CD14-positive monocyte (primary cell): ENCODE measurements at regions not wholly inside any gene's neighbourhood (a gene's known extent, or its start where the extent isn't known, plus 50 kb on each side); places are given as distances from the start of the nearest gene placed in this dataset.

ENCODE experiments used
- DNase-seq, 3 donors: peaks; one replicate each; pipeline ENCODE4 v3.0.0-alpha.2; 2011 to 2022
- H2AFZ ChIP-seq: 2 replicates; pipeline ENCODE4 v1.6.0; 2012; ENCODE audit warnings: mild to moderate bottlenecking, low read depth, low read length, inconsistent platforms; ENCODE audit not compliant: insufficient read depth, poor library complexity, severe bottlenecking
- H3K27ac ChIP-seq, 2 donors: 1 replicate in 1 of 2; 2 replicates in 1 of 2; pipeline ENCODE4 v1.5.1; 2012 to 2013; ENCODE audit warnings: low read length in 2 of 2, control low read depth in 1 of 2, inconsistent platforms in 1 of 2, low read depth in 1 of 2, mild to moderate bottlenecking in 1 of 2
- H3K27me3 ChIP-seq, 2 donors: one replicate each; pipeline versions ENCODE4 v1.6.0 to v1.6.1; 2011 to 2013; ENCODE audit warnings: low read length in 2 of 2; ENCODE audit not compliant: control insufficient read depth in 2 of 2, insufficient read depth in 2 of 2
- H3K36me3 ChIP-seq, 2 donors: replicated peaks in 1 of 2; 1 replicate in 1 of 2; 2 replicates in 1 of 2; pipeline versions ENCODE4 v1.5.1 to v1.6.1; 2012 to 2013; ENCODE audit warnings: low read length in 2 of 2, control low read depth in 1 of 2, inconsistent platforms in 1 of 2, mild to moderate bottlenecking in 1 of 2; ENCODE audit not compliant: insufficient read depth in 2 of 2, control insufficient read depth in 1 of 2
- H3K4me1 ChIP-seq, 2 donors: 1 replicate in 1 of 2; 2 replicates in 1 of 2; pipeline versions ENCODE4 v1.5.1 to v1.6.1; 2012 to 2013; ENCODE audit warnings: low read length in 2 of 2, control low read depth in 1 of 2, inconsistent platforms in 1 of 2, mild to moderate bottlenecking in 1 of 2, moderate library complexity in 1 of 2; ENCODE audit not compliant: insufficient read depth in 2 of 2, control insufficient read depth in 1 of 2
- H3K4me2 ChIP-seq: replicated peaks from 2 replicates; pipeline ENCODE3; 2012; ENCODE audit warnings: low read length, moderate library complexity, mild to moderate bottlenecking; ENCODE audit not compliant: poor library complexity, severe bottlenecking; ENCODE audit errors: extremely low read depth
- H3K4me3 ChIP-seq, 3 experiments: fragments of 200-600 bp in 1 of 3; sonication (generic) in 1 of 3; replicated peaks in 1 of 3; 1 replicate in 2 of 3; 2 replicates in 1 of 3; pipeline ENCODE4 v1.5.1; 2011 to 2013; ENCODE audit warnings: low read length in 3 of 3, mild to moderate bottlenecking in 3 of 3, control low read depth in 2 of 3, low read depth in 2 of 3, inconsistent platforms in 1 of 3, moderate library complexity in 1 of 3
- H3K79me2 ChIP-seq: 2 replicates; pipeline ENCODE4 v1.6.0; 2012; ENCODE audit warnings: mild to moderate bottlenecking, control low read depth, inconsistent platforms, low read length, moderate library complexity; ENCODE audit not compliant: insufficient read depth
- H3K9ac ChIP-seq: 2 replicates; pipeline ENCODE4 v1.6.0; 2017; ENCODE audit warnings: low read length, mild to moderate bottlenecking; ENCODE audit not compliant: insufficient read depth, poor library complexity, severe bottlenecking
- H3K9me3 ChIP-seq, 2 donors: replicated peaks in 1 of 2; 1 replicate in 1 of 2; 2 replicates in 1 of 2; pipeline versions ENCODE4 v1.5.1 to v1.6.1; 2012 to 2013; ENCODE audit warnings: low read length in 2 of 2, control low read depth in 1 of 2; ENCODE audit not compliant: control insufficient read depth in 1 of 2, insufficient read depth in 1 of 2
- H4K20me1 ChIP-seq: 2 replicates; pipeline ENCODE4 v1.6.0; 2012; ENCODE audit warnings: mild to moderate bottlenecking, low read length, control low read depth, moderate library complexity; ENCODE audit not compliant: insufficient read depth
- H3K27ac Mint-ChIP-seq, 7 donors: one replicate each; pipeline ENCODE4 v1.8.0; 2020; ENCODE audit warnings: mild to moderate bottlenecking in 7 of 7, mixed read lengths in 7 of 7, moderate library complexity in 6 of 7, inconsistent platforms in 2 of 7
- H3K27me3 Mint-ChIP-seq, 3 donors: one replicate each; pipeline ENCODE4 v1.8.0; 2021 to 2022; ENCODE audit warnings: low read depth in 3 of 3, mild to moderate bottlenecking in 3 of 3, mixed read lengths in 3 of 3, moderate library complexity in 3 of 3, inconsistent platforms in 1 of 3
- H3K36me3 Mint-ChIP-seq, 2 donors: one replicate each; pipeline ENCODE4 v1.8.0; 2020; ENCODE audit warnings: mixed read lengths in 2 of 2, inconsistent platforms in 1 of 2, mild to moderate bottlenecking in 1 of 2
- H3K4me1 Mint-ChIP-seq: one replicate; pipeline ENCODE4 v1.8.0; 2020; ENCODE audit warnings: mild to moderate bottlenecking, mixed read lengths
- H3K4me3 Mint-ChIP-seq, 2 donors: one replicate each; pipeline ENCODE4 v1.8.0; 2020; ENCODE audit warnings: mild to moderate bottlenecking in 2 of 2, mixed read lengths in 2 of 2, moderate library complexity in 1 of 2
- H3K9me3 Mint-ChIP-seq, 7 donors: one replicate each; pipeline ENCODE4 v1.8.0; 2020 to 2022; ENCODE audit warnings: mixed read lengths in 7 of 7, mild to moderate bottlenecking in 6 of 7, moderate library complexity in 6 of 7, inconsistent platforms in 2 of 7
- WGBS: methylation state at CpG from one replicate; pipeline ENCODE4 v1.1.5; 2013; ENCODE audit warnings: missing lambda C conversion rate; ENCODE audit not compliant: insufficient coverage; 5-methylcytosine and 5-hydroxymethylcytosine counted together
- intact Hi-C, 2 donors: fragments of 100-400 bp; cut with micrococcal nuclease; formaldehyde crosslinking; loops; one replicate each; pipeline versions ENCODE4 v1.15.0 to v1.15.1; 2023
- TF ChIP-seq, protein P1 (sequence below): fragments of 200-600 bp; IDR thresholded peaks from one replicate; pipeline ENCODE4 v1.8.0; 2022; ENCODE audit warnings: antibody characterized with exemption, mild to moderate bottlenecking

DNA sequence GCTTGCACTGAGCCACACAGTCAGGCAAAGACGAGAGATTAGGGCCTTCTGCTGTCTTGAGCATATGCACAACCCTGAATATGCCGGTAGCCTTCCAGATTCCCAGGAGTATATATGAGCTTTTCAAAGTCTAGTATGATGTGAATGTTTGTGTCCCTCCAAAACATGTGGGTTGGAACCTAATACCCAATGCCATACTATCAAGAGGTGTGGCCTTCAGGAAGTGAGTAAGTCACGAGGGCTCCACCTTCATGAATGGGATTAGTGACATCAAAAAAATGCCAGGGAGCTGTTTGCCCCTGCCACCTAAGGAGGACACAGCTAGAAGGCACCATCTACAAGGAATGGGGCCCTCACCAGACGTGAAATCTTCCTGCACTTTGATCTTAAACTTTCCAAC, 105.2 kb downstream of the CH25H start:
- TF ChIP-seq, protein P1, sequence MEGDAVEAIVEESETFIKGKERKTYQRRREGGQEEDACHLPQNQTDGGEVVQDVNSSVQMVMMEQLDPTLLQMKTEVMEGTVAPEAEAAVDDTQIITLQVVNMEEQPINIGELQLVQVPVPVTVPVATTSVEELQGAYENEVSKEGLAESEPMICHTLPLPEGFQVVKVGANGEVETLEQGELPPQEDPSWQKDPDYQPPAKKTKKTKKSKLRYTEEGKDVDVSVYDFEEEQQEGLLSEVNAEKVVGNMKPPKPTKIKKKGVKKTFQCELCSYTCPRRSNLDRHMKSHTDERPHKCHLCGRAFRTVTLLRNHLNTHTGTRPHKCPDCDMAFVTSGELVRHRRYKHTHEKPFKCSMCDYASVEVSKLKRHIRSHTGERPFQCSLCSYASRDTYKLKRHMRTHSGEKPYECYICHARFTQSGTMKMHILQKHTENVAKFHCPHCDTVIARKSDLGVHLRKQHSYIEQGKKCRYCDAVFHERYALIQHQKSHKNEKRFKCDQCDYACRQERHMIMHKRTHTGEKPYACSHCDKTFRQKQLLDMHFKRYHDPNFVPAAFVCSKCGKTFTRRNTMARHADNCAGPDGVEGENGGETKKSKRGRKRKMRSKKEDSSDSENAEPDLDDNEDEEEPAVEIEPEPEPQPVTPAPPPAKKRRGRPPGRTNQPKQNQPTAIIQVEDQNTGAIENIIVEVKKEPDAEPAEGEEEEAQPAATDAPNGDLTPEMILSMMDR, result no peak
- intact Hi-C loops, result no loop called here
- Histone ChIP-seq H2AFZ (no peak overlapping the region), H3K27ac (no peak overlapping the region), H3K36me3 (no peaks in the 10 kb centered on the region), H3K9ac (no peak overlapping the region), H3K4me1 (no peaks in the 10 kb centered on the region), H3K79me2 (no peaks in the 10 kb centered on the region), H3K27me3 (no peaks in the 10 kb centered on the region), H3K4me2 (no peak overlapping the region), H3K4me3 (no peak overlapping the region), H3K9me3 (no peaks in the 10 kb centered on the region), H4K20me1 (no peaks in the 10 kb centered on the region)
- Mint-ChIP-seq H3K27me3 (peaks cover 0 to 4% (median 1%) of the 10 kb centered on the region in 3 donors), H3K27ac (no peak overlapping the region), H3K4me3 (no peak overlapping the region), H3K36me3 (no peaks in the 10 kb centered on the region), H3K4me1 (no peaks in the 10 kb centered on the region), H3K9me3 (peaks cover 0 to 5% (median 0%) of the 10 kb centered on the region in 7 donors)
- no peak for DNase-seq
- WGBS, result 100% methylated on average over 1 of the region's 4 CpGs

DNA sequence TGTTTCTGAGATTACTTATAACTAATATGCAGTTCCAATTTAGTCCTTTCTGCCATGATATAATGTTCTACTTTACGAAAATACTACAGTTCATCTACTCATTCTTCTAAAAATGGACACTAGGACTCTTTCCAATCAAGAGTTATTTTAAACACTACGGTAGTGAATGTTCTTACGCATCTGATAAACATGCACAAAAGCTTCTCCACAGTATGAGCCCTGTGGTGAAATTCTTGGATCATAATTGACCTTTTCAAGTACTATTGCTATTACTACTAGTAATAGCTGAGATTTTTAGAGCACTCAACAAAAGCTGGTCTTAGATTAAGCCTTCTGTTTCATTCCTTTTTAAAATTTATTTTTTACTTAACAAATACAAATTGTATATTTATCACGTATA, 106.4 kb downstream of the CH25H start:
- no peak overlapping the region for H3K27ac ChIP-seq
- H4K20me1 ChIP-seq, result no peaks in the 10 kb centered on the region
- no peak overlapping the region for H3K4me2 ChIP-seq
- H3K4me3 ChIP-seq, result no peak overlapping the region
- no peak overlapping the region for H3K27ac Mint-ChIP-seq
- H3K4me1 Mint-ChIP-seq, result no peaks in the 10 kb centered on the region
- H3K27me3 Mint-ChIP-seq, result peaks cover 0 to 4% (median 1%) of the 10 kb centered on the region in 3 donors
- H3K9ac ChIP-seq, result no peak overlapping the region
- TF ChIP-seq, protein P1, result no peak
- H3K36me3 ChIP-seq, result no peaks in the 10 kb centered on the region
- no peak overlapping the region for H3K4me3 Mint-ChIP-seq
- H3K9me3 Mint-ChIP-seq, result peaks cover 0 to 1% (median 0%) of the 10 kb centered on the region in 7 donors
- H3K27me3 ChIP-seq, result no peaks in the 10 kb centered on the region
- no peaks in the 10 kb centered on the region for H3K4me1 ChIP-seq
- no peak overlapping the region for H2AFZ ChIP-seq
- H3K36me3 Mint-ChIP-seq, result no peaks in the 10 kb centered on the region
- intact Hi-C loops, result no loop called here
- WGBS, result no CpG with 5 or more reads among the region's 4 CpGs
- no peaks in the 10 kb centered on the region for H3K79me2 ChIP-seq
- DNase-seq, result no peak
- no peaks in the 10 kb centered on the region for H3K9me3 ChIP-seq
